ENCODE measurements at regions not wholly inside any gene's neighbourhood (a gene's known extent, or its start where the extent isn't known, plus 50 kb on each side); places are given as distances from the start of the nearest gene placed in this dataset.

GRCh38 chr9:78997296-78997695 is 574.5 kb upstream of the TLE4 start:
- no peak for DNase-seq
- no peaks in the 10 kb centered on the region for H3K4me1 ChIP-seq
- no peak for FAIRE-seq
- no peak overlapping the region for H3K27ac ChIP-seq
- no peak for ATAC-seq
- H3K36me3 ChIP-seq = no peaks in the 10 kb centered on the region
- no peaks in the 10 kb centered on the region for H3K9me3 ChIP-seq
- H3K4me3 ChIP-seq = no peak overlapping the region
- no peak for TF ChIP-seq CTCF (IDR thresholded peaks at IDR 0.05)
- intact Hi-C loops (cut with DNase I) = no loop called here
- no peaks in the 10 kb centered on the region for H3K27me3 ChIP-seq

- intact Hi-C loops (cut with DNase I) = no loop called here
- H3K27me3 ChIP-seq = no peaks in the 10 kb centered on the region
- WGBS, 2 donors = 70 to 73% methylated on average over 4 of the region's 4 CpGs
- no peak for ATAC-seq
- H3K36me3 ChIP-seq = no peaks in the 10 kb centered on the region
- TF ChIP-seq CTCF (IDR thresholded peaks at IDR 0.05) = no peak
- H3K4me3 ChIP-seq = no peak overlapping the region
- no peak for DNase-seq
- FAIRE-seq = no peak
- H3K9me3 ChIP-seq = no peaks in the 10 kb centered on the region
- H3K27ac ChIP-seq = no peak overlapping the region
- no peaks in the 10 kb centered on the region for H3K4me1 ChIP-seq
Measured at GRCh38 chr9:79000230-79001002, 571.3 kb upstream of the TLE4 start.

GRCh38 chr9:79001012-79001411 is 570.8 kb upstream of the TLE4 start:
- no peak overlapping the region for H3K27ac ChIP-seq
- no peaks in the 10 kb centered on the region for H3K9me3 ChIP-seq
- H3K4me3 ChIP-seq = no peak overlapping the region
- ATAC-seq = no peak
- intact Hi-C loops (cut with DNase I) = no loop called here
- no peak for DNase-seq
- FAIRE-seq = no peak
- H3K36me3 ChIP-seq = no peaks in the 10 kb centered on the region
- H3K27me3 ChIP-seq = no peaks in the 10 kb centered on the region
- 83 to 84% methylated on average over 2 of the region's 2 CpGs for WGBS, 2 donors
- no peaks in the 10 kb centered on the region for H3K4me1 ChIP-seq
- no peak for TF ChIP-seq CTCF (IDR thresholded peaks at IDR 0.05)

- no peak for ATAC-seq
- no peaks in the 10 kb centered on the region for H3K36me3 ChIP-seq
- FAIRE-seq = no peak
- no peaks in the 10 kb centered on the region for H3K4me1 ChIP-seq
- H3K27ac ChIP-seq = no peak overlapping the region
- no peak for TF ChIP-seq CTCF (IDR thresholded peaks at IDR 0.05)
- no peaks in the 10 kb centered on the region for H3K9me3 ChIP-seq
- H3K4me3 ChIP-seq = no peak overlapping the region
- intact Hi-C loops (cut with DNase I) = no loop called here
- no peaks in the 10 kb centered on the region for H3K27me3 ChIP-seq
- DNase-seq = no peak
- WGBS, 2 donors = 91 to 95% methylated on average over 2 of the region's 2 CpGs
Measured at GRCh38 chr9:79003514-79003913, 568.3 kb upstream of the TLE4 start.

- 92 to 93% methylated on average over 4 of the region's 4 CpGs for WGBS, 2 donors
- Histone ChIP-seq H3K27me3 (no peaks in the 10 kb centered on the region), H3K4me3 (no peak overlapping the region), H3K9me3 (no peaks in the 10 kb centered on the region), H3K27ac (no peak overlapping the region), H3K36me3 (no peaks in the 10 kb centered on the region), H3K4me1 (no peaks in the 10 kb centered on the region)
- ATAC-seq (no peak), DNase-seq (no peak), FAIRE-seq (no peak)
- TF ChIP-seq CTCF (IDR thresholded peaks at IDR 0.05) = no peak
- intact Hi-C loops (cut with DNase I) = no loop called here
Measured at GRCh38 chr9:79004032-79004431, 567.7 kb upstream of the TLE4 start.

All from pancreas (tissue), 10 donors.